Loucy (cell line): ENCODE measurements at regions not wholly inside any gene's neighbourhood (a gene's known extent, or its start where the extent isn't known, plus 50 kb on each side); places are given as distances from the start of the nearest gene placed in this dataset.

ENCODE experiments used
- H2AFZ ChIP-seq: fragments of 200-600 bp; sonication (generic); 2 replicates; pipeline ENCODE4 v1.6.0; 2016; ENCODE audit warnings: antibody characterized with exemption, mild to moderate bottlenecking, low read length, moderate library complexity
- H3F3A ChIP-seq: fragments of 200-600 bp; 2 replicates; pipeline ENCODE4 v1.6.0; 2016; ENCODE audit warnings: antibody characterized with exemption, low read depth, mild to moderate bottlenecking
- H3K27me3 ChIP-seq: fragments of 200-600 bp; sonication (generic); 2 replicates; pipeline ENCODE4 v1.6.1; 2014; ENCODE audit warnings: low read length, mild to moderate bottlenecking; ENCODE audit not compliant: insufficient read depth, poor library complexity, severe bottlenecking
- H3K36me3 ChIP-seq: fragments of 200-600 bp; sonication (generic); 2 replicates; pipeline ENCODE4 v1.6.1; 2016; ENCODE audit warnings: low read length; ENCODE audit not compliant: insufficient read depth
- H3K4me1 ChIP-seq: fragments of 200-600 bp; sonication (generic); 2 replicates; pipeline ENCODE4 v1.5.1; 2014; ENCODE audit warnings: low read length, mild to moderate bottlenecking; ENCODE audit not compliant: insufficient read depth, poor library complexity, severe bottlenecking
- H3K4me2 ChIP-seq: fragments of 200-600 bp; sonication (generic); 2 replicates; pipeline ENCODE4 v1.6.0; 2014; ENCODE audit warnings: antibody characterized with exemption, low read length, low read depth, mild to moderate bottlenecking; ENCODE audit not compliant: poor library complexity, severe bottlenecking
- H3K4me3 ChIP-seq: fragments of 200-600 bp; sonication (generic); 2 replicates; pipeline ENCODE4 v1.5.1; 2014; ENCODE audit warnings: low read length, mild to moderate bottlenecking, mixed read lengths; ENCODE audit not compliant: poor library complexity, severe bottlenecking
- H3K79me2 ChIP-seq: fragments of 200-600 bp; sonication (generic); 2 replicates; pipeline ENCODE4 v1.6.1; 2014; ENCODE audit warnings: low read length; ENCODE audit not compliant: insufficient read depth
- H3K9ac ChIP-seq: fragments of 200-600 bp; sonication (generic); 2 replicates; pipeline ENCODE4 v1.6.0; 2014; ENCODE audit warnings: mild to moderate bottlenecking, low read depth, low read length, moderate library complexity; ENCODE audit not compliant: poor library complexity, severe bottlenecking
- H3K9me2 ChIP-seq: fragments of 200-600 bp; sonication (generic); replicated peaks from 2 replicates; pipeline ENCODE4 v1.6.1; 2016; ENCODE audit warnings: low read depth, low read length, mixed read lengths
- H3K9me3 ChIP-seq: fragments of 200-600 bp; sonication (generic); 2 replicates; pipeline ENCODE4 v1.6.1; 2014; ENCODE audit warnings: mild to moderate bottlenecking, antibody characterized with exemption, low read length, low read depth; ENCODE audit not compliant: insufficient read depth
- H4K20me1 ChIP-seq: fragments of 200-600 bp; sonication (generic); 2 replicates; pipeline ENCODE4 v1.6.0; 2014; ENCODE audit warnings: antibody characterized with exemption, low read length, mild to moderate bottlenecking; ENCODE audit not compliant: insufficient read depth, poor library complexity, severe bottlenecking
- EZH2phosphoT487 ChIP-seq: fragments of 200-600 bp; IDR thresholded peaks from 2 replicates; pipeline ENCODE4 v1.6.1; 2018; ENCODE audit warnings: antibody characterized with exemption, mild to moderate bottlenecking, moderate library complexity, borderline replicate concordance
- TF ChIP-seq, protein P1 (sequence below): fragments of 200-600 bp; sonication (generic); conservative IDR thresholded peaks from 2 replicates; pipeline ENCODE4 v1.5.1; 2014; ENCODE audit warnings: mild to moderate bottlenecking, antibody characterized with exemption, low read length

DNA sequence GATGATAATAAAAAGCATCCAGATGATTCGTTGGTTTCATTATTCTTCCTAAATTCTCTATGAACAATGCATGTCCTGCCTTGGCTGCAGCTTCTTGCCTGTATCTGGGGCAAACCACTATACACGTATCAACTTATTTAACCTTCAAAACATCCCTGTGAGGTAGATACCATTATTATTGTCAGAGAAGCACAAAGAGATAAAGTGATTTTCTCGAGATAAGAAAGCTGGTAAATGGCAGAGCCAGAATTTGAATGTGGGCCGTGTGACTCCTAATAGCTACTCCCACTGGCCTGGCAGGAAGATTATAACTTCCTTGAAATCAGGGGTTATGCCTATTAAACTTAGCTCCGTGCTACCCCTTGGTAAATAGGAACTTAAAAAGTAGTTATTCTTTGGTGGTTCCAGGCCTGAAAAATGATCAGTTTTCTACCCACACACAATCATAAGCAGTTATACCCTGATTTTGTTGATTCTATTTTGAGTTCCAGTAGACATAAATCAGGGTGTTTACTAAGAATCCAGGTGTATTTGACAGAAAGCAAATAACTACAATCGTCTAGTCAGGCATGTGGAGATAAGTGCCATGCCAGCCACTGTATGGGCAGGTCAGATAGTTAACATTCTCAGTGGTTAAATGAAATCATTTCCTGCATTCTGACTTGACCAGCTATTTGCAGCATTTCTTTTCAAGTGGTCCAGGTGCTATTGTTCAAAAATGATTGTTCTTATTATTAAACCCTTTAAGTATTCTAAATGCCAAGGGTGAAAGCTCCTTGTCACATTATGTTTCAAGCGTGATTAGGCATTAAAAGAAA lies 99.2 kb upstream of the LRRN1 start:
- no peak overlapping the region for H2AFZ ChIP-seq
- H3K4me1 ChIP-seq = no peaks in the 10 kb centered on the region
- H3K36me3 ChIP-seq = no peaks in the 10 kb centered on the region
- no peak for TF ChIP-seq EZH2phosphoT487
- TF ChIP-seq, protein P1, sequence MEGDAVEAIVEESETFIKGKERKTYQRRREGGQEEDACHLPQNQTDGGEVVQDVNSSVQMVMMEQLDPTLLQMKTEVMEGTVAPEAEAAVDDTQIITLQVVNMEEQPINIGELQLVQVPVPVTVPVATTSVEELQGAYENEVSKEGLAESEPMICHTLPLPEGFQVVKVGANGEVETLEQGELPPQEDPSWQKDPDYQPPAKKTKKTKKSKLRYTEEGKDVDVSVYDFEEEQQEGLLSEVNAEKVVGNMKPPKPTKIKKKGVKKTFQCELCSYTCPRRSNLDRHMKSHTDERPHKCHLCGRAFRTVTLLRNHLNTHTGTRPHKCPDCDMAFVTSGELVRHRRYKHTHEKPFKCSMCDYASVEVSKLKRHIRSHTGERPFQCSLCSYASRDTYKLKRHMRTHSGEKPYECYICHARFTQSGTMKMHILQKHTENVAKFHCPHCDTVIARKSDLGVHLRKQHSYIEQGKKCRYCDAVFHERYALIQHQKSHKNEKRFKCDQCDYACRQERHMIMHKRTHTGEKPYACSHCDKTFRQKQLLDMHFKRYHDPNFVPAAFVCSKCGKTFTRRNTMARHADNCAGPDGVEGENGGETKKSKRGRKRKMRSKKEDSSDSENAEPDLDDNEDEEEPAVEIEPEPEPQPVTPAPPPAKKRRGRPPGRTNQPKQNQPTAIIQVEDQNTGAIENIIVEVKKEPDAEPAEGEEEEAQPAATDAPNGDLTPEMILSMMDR = no peak
- no peaks in the 10 kb centered on the region for H3F3A ChIP-seq
- no peak overlapping the region for H3K4me3 ChIP-seq
- no peak overlapping the region for H3K4me2 ChIP-seq
- H3K9ac ChIP-seq = no peak overlapping the region
- no peaks in the 10 kb centered on the region for H3K79me2 ChIP-seq
- H4K20me1 ChIP-seq = no peaks in the 10 kb centered on the region
- no peaks in the 10 kb centered on the region for H3K27me3 ChIP-seq
- H3K9me2 ChIP-seq = no peaks in the 10 kb centered on the region
- no peaks in the 10 kb centered on the region for H3K9me3 ChIP-seq

DNA sequence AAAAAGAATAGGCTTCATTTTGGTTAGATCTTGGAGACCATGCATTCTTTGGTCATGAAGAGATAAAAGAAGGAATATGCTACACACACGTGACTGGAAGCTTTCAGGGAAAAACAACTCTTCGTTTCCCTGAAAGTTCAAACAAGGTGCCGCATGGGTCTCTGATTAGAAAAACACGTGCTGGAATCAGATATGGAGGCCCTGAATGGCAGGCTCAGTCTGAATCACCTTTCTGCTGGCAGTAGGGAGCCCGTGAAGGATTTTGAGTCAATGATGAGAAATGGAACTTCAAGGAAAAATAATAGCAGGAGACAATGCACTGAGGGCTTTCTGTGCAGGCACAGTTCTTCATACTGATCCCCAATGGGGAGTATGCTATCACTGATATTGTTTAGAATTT lies 99.8 kb upstream of the LRRN1 start:
- no peaks in the 10 kb centered on the region for H3K9me3 ChIP-seq
- TF ChIP-seq EZH2phosphoT487 = no peak
- TF ChIP-seq, protein P1 = no peak
- H3K4me3 ChIP-seq = no peak overlapping the region
- no peaks in the 10 kb centered on the region for H4K20me1 ChIP-seq
- H3K9me2 ChIP-seq = no peaks in the 10 kb centered on the region
- no peaks in the 10 kb centered on the region for H3K79me2 ChIP-seq
- no peaks in the 10 kb centered on the region for H3K27me3 ChIP-seq
- H2AFZ ChIP-seq = no peak overlapping the region
- H3K36me3 ChIP-seq = no peaks in the 10 kb centered on the region
- H3K4me1 ChIP-seq = no peaks in the 10 kb centered on the region
- H3K9ac ChIP-seq = no peak overlapping the region
- H3F3A ChIP-seq = no peaks in the 10 kb centered on the region
- H3K4me2 ChIP-seq = no peak overlapping the region

DNA sequence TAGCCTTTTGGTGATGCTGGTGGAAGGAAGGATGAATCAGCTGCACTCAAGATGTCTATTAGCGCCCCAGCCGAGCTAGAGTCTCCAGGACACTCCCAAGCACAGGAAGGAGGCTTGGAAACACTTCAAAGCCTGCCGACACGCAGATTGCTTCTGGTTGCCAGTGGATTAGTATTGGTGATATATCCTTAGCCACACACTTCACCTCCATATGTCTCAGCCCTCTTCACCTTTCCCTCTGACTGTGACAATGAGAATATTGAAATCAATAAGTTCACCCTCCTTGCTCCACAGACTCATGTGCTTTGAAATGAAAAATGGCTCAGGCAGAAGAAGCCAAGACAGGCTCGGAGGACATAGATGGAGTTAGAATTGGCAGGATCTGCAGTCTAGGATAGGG lies 102.9 kb upstream of the LRRN1 start:
- Histone ChIP-seq H3K36me3 (no peaks in the 10 kb centered on the region), H3K4me3 (no peak overlapping the region)

More for the DNA sequence above, 102.9 kb upstream of the LRRN1 start:
- Histone ChIP-seq H3F3A (no peaks in the 10 kb centered on the region), H3K9me3 (no peaks in the 10 kb centered on the region; the same call in 1 of the 2 replicates), H3K79me2 (no peaks in the 10 kb centered on the region), H2AFZ (no peak overlapping the region), H3K27me3 (no peaks in the 10 kb centered on the region), H3K9ac (no peak overlapping the region), H3K4me1 (no peaks in the 10 kb centered on the region), H3K4me2 (no peak overlapping the region), H3K9me2 (no peaks in the 10 kb centered on the region), H4K20me1 (no peaks in the 10 kb centered on the region)
- TF ChIP-seq EZH2phosphoT487 = no peak
- TF ChIP-seq, protein P1 = no peak
